NCI-H187 treated with DMSO at 0.1 percent for 48 hours (cell line): ENCODE measurements at regions not wholly inside any gene's neighbourhood (a gene's known extent, or its start where the extent isn't known, plus 50 kb on each side); places are given as distances from the start of the nearest gene placed in this dataset.

Experiments
- DNase-seq: peaks from one replicate; lab custom pipeline; 2025; lab: John Stamatoyannopoulos, UW

DNA sequence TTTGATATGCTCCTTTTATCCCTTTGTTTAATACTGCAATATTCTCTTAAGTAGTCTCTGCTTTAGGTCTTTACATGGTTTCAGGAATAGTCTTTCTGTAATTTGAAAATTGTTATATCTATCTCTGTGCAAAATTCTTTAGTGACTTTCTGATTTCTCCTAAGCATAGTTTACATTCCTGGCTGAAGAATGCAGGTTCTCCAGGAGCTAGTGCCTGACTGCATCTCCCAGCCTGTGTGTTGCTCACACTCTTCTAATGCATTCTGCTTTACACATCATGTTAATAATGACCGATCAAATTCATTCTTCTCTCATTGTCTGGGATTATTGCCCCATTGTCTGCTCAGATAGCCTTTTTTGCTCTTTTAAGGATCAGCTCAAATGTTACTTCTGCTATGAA is 1349.2 kb downstream of the DSC3 start:
- DNase-seq, result no peak

DNA sequence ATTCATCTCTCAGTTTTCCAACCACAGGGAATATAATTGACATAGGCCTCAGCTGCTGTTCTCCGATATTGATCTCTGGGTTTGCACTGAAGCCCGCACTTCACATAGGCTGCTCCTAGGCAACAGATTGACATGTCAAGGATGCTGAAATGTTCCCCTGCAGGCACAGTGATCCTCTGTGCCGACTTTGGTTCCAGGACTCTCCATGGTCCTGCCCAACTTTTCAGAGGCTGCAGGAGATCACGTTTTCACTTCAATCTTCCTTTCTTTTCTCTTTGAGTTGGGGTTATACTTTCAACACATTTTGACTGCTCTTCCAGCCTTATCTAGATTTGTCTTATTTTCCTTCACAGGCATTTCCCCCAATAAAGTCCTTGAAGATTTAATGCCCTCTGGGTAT is 1361.0 kb downstream of the DSC3 start:
- no peak for DNase-seq

DNA sequence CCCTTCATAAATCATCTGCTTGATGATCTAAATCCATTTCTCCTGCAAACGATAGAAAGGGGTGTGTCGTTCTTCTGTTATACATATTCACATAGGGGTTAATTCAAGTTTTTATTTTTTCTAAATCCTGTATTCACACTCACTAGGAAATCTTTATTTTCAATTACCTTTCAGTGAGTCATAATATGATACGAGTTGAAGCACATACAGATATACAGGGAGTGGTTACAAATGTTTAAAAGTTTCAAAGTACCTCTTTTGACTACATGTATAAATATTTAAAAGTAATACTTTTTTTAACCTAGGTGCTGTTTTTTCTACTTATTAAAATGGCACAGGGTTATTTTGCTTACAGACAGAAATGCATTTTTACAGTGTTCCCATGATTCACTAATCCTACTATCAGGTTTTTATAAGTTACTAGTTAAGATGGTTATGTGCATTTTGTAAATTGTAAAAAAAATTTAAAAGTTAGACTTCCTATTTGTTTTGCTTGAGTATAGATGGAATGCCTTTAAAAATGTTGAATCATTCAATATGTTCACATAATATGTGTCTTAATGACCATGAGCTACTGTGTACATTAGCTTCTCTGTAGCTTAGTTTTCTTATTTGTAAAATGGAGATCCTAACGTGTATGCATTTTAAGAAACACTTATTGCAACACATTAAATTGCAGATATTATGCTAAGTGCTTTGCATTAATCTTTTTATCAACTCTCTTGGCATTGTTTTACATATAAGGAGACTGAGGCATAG is 1378.1 kb downstream of the DSC3 start:
- no peak for DNase-seq

DNA sequence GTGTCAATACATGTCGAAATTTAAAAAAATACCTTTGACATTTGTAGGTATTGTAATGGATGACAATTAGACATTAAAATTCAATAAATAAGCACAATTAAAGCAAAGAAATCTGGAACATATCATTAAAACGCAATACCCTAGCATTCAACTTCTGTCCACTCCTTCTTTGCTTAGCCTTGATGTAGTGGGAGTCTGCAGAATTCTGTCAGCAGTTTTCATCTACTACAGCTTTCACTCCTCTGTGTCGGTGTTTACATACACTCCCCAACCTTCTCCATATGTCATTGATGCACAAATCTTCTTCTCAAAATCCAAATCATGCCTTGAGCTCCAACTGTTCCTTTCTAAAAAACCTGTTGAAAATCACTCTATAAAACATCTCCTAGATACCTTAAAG is 1380.6 kb downstream of the DSC3 start:
- DNase-seq, result no peak

DNA sequence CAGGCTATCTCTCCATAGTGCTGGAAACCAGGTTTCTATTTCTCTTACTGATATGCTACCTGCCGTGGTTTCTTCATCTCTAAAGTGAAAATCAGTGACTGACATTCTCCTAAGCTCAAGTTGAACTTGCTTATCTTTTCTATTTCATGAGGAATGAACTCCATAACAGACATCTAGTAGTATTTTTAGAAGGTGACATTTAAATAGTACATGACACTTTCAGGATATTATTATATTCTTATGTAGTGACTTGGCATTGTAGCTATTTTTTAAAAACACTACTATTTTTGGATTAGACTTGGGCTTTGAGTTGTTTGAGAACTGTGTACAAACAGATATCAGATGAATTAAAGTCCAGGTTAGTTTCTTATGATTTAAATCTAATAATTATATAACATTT is 1381.8 kb downstream of the DSC3 start:
- DNase-seq, result no peak

DNA sequence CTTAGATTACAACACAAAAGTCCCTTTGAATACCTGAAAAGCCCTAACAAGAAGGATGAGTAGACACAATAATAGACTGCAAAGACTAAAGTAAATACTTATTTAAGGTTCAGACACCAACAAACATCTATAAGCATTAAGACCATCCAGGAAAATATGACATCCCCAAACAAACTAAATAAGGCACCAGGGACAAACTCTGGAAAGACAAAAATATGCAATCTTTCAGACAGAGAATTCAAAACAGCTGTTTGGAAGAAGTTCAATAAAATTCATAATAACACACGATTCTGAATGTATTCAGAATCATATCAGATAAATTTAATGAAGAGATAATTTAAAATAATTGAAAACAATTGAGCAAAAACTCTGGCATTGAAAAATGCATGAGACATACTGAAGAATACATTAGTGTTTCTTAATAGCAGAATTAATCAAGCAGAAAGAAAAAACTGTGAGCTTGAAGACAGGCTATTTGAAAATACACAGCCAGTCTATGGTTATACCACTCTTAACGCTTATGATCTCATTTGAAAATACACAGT is 1388.8 kb downstream of the DSC3 start:
- DNase-seq, result no peak

DNA sequence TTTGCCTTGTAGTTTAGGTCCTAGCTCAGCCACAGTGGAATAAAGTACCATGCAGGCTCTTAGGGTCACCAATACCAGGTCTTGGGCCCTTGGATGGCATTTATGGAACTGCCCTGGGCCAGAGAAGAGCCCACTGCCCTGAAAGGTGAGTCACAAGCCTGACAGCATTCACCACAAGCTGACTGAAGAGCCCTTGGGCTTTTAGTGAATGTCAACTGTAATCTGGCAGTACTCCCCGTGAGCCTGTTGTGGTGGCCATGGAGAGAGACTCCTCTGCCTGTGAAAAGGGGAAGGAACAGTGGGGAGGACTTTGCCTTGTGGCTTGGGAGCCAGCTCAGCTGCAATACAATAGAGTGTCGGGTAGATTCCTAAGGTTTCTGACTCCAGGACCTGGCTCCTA is 1389.7 kb downstream of the DSC3 start:
- no peak for DNase-seq

DNA sequence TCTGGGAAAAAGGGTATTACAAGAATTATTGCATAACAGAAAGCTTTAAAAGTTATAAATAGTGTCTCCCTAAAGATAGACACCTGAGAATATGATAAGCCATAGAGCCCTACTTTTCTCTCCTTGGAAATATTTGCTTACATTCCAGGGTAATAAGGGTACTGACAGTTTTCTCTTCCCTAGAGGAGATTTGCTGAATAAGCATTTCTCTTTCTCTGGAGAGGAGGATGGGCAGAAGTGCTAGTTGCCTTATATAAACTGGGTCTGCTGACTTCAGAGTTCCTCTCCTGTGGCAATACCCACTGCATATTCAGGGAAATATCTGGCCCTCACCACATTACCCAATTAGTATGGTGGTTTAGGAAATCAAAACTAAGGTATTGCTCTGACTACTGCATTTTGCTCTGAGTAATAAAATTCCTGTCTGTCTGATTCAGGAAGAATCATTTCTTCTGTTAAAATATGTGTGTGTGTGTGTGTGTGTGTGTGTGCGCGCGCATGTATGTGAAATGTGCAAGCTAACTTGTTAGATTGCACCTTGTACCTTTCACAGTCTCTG is 1391.3 kb downstream of the DSC3 start:
- no peak for DNase-seq

DNA sequence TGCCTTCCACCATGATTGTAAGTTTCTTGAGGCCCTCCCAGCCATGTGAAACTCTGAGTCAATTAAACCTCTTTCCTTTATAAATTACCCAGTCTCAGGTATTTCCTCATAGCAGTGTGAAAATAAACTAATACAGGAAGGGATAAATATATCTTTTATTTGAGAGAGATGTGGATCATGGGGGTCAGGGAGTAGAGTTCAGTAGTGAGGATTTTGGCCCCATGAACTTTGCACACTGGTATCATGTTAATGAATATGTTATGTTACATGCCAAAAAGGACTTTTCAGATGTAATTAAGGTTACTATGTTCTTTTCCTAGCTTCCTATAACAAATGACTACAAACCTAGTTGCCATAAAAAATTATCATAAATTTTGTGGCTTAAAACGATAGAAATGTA is 1393.7 kb downstream of the DSC3 start:
- no peak for DNase-seq

DNA sequence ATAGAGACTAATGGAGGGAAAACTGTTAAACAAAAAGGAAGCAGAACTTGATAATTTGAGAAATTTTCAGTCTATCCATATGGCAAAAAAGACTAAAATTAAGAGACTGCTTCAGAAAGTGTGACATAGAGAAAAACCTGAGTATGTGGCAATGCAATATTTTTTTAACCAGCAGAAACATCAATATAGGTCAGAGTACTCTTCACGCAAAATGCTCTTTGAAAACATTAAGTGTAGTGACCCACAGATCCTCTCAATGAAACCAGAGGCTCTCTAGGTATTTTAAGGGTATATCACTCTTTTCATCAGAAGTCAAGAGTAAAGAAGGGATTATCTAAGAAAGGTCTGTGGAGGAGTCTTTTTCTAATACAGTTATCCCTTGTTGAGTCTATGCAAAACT is 1394.8 kb downstream of the DSC3 start:
- DNase-seq, result no peak

DNA sequence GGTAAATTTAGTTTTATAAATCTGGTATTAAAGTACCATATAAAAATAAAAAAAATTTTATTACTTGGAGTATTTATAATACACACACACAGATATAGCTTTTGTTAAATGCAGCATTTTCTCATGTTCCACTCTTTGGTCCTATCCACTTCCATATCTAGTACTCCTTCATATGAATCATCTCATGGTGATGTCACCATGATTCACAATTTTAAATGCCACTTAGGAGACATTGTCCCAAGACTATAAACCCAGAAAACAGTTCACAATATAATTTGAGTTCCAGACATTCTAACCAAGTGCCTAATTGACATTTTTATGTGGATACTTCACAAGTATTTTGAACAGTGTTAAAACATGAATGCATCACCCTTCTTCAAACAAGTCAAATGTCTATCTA is 1398.3 kb downstream of the DSC3 start:
- DNase-seq, result no peak

DNA sequence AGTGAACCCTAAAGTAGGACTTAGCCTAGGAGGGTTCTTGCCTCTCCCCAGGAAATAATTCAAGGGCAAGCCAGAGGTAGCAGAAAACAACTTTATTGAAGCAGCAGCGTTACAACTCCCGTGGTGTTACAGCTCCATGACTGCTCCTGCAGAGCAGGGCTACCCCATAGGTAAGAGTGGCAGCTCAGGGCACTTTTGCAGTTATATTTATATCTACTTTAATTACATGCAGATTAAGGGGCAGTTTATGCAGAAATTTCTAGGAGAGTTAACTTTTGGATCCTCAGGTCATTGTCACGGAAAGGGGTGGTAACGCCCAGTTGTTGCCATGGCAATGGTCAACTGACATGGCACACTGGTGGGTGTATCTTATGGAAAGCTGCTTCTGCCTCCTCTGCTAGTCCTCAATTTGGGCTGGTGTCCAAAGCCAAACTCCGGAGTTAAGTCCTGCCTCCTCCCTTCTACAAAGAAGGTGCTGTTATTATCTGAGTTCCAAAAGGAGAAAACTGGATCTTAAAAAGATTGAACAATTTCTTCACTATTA is 1413.0 kb downstream of the DSC3 start:
- no peak for DNase-seq

DNA sequence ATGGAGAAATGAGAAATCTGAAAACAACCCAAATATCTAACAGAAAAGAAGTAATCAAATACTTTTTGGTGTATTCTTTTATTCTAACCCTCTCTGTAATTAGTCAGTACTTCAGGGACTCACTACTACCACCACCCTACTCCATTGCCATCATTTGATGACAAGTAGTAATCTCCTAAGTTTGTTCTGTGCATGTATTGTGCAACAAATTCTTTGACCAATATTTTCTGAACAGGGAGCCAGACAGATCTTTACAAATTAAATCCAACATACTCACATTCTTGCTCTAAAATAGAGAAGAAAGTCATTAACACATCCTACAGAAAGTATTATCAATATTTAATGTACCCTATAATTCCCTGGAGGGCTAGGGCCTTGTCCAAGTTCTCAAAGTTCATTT is 1416.4 kb downstream of the DSC3 start:
- no peak for DNase-seq

DNA sequence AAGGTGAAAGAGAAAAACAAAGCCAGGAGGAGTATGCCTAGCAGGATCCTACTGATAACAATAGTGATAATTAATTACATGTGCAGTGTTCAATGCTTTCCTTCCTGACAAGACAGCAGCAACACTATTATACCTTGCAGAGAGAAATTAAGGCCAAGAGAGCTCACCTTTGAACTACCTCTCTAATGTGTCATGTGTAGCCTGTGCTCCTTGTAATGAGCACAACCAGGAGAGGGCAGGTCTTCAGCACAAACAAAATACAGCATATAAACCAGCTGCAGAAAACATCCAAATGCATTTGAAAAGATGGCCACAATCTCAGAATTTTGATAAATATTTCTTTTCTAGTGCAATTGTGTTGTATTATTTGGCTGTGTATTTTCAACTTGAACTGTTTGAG is 1425.7 kb downstream of the DSC3 start:
- no peak for DNase-seq

DNA sequence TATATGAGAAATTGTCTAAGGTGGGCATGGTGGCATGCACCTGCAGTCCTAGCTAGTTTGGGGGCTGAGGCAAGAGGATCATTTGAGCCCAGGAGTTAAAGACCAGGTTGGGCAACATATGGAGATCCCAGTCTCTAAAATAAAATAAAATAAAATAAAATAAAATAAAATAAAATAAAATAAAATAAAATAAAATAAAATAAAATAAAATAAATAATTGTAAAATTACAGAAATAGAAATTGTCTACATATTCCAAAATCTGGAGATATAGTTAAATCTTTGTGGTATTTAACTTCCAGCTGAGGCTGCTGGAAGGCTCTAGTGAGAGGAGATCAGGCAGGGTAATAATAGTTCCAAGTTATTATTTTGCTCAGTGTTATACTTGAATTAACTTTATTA is 1432.1 kb upstream of the CDH2 start:
- no peak for DNase-seq

DNA sequence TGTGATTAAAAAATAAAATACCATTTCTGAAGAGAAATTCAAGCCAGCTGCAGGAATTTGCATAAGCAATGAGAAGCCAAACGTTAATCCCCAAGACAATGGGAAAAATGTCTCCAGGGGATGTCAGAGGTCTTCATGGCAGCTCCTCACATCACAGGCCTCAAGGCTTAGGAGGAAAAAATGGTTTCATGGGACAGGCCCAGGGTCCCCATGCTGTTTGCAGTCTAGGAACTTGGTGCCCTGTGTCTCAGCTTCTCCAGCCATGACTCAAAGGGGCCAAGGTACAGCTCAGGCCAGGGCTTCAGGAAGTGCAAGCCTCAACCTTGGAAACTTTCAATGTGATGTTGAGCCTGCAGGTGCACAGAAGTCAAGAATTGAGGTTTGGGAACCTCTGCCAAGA is 1428.4 kb upstream of the CDH2 start:
- no peak for DNase-seq

DNA sequence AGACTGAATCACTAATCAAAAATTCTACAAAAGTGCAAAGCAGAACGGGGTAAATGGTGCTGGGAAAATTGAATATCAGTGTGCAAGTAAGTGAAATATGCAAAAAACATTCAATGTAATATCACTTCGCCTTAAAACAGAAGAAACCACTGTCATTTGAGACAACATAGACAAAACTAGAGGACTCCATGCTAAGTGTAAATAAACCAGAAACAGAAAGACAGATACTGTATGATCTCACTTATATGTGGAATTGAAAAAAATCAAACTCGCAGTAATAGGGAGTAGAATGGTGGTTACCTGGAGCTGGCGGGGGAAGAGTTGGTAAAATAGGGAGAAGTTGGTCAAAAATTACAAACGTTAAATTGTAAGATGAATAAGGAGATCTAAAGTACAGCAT is 1420.0 kb upstream of the CDH2 start:
- DNase-seq, result no peak

DNA sequence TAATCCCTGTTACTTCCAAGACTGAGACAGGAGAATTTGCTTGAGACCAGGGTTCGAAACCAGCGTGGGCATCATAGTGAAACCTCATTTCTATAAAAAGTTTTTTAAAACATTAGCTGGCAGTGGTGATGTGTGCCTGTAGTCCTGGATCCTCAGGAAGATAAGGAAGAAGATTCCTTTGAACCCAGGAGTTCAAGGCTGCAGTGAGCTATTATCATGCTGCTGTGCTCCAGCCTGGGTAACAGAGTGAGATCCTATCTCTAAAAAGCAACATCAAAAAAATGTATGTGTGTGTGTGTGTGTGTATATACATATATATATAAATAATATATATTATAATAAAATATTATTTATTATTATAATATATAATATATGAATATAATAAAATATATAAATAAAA is 1417.6 kb upstream of the CDH2 start:
- DNase-seq, result no peak

DNA sequence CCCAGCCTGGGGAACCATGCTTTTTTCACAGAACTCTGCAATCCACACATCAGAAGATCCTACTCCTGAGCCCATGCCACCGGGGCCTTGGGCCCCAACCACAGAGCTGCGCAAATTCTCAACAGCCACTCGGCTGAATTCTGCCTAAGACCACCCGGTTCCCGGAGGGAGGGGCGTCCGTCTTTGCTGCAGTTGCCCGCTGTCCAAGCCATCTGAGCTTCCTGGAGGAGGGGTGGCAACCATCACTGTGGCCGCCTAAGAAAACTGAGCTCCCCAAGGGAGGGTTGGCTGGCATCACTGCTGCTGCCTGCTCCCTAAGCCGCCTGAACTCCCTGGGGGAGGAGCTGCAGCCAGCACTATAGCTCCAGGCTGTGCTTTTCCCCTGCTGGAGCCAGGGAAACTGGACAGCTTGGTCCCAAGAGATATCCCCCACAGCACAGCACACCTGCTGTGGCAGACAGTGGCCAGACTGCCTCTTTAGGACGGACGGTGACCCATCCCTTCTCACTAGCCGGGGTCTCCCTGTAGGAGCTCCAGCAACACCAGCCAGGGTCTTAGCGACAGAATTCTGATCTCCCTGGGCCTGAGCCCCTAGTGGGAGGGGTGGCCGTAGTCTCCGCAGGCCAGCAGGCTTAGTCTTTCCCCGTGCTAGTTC is 1411.6 kb upstream of the CDH2 start:
- no peak for DNase-seq

DNA sequence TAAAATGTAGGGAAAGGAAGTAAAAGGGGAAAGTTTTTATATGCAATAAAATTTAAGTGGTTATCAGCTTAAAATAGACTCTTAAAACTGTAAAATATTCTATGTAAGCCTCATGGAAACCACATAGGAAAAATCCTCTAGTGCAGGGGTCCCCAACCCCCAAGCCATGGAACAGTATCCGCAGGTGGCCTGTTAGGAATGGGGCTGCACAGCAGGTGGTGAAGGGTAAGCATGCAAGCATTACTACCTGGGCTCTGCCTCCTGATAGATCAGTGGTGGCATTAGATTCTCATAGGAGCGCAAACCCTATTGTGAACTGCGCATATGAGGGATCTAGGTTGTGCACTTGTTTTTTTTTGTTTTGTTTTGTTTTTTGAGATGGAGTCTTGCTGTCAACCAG is 1409.3 kb upstream of the CDH2 start:
- DNase-seq, result no peak

DNA sequence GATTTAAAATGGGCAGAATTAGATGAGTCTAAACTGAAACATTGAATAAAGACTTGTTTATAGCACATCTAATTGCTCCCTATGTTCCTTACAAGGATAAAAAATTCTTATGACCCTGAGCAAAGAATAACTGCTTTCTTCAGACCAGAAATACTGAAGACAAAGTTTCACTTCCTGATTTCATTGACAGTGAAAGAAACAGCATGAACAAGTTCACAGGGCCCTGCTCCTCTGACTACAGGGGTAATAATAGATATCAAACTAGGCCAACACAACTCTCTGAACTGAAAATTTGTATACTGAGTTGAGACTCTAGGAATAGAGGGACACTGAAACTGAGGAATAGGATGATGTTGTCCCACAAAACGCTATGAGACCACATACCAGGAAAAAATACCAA is 1383.3 kb upstream of the CDH2 start:
- no peak for DNase-seq

DNA sequence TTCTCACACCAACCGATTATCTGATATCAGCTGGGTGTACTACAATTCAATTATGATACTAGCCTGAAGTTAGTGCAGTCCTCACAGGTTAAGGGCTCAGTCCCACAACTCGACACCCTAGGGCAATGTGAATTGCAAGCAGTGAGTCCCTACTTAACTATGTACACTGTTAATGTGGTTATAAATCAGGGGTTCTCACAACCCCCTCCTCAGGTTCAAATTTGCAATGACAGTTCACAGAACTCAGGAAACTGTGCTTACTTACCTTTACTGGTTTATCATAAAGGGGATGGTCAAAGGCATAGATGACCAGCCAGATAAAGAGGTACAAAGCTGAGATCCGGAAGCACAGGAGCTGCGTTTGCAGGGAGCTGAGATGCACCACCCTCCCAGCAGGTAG is 1379.1 kb upstream of the CDH2 start:
- no peak for DNase-seq

DNA sequence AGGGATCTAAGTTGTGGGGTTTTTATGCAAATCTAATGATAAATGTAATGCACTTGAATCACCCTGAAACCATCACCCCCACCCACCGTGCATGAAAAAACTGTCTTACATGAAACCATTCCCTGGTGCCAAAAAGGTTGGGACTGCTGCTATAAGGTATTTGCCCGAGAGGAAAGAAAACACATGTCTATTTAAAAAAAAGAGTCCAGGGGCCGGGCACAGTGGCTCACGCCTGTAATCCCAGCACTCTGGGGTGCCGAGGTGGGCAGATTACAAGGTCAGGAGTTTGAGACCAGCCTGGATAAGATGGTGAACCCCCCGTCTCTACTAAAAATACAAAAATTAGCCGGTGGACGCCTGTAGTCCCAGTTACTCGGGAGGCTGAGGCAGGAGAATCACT is 1372.8 kb upstream of the CDH2 start:
- no peak for DNase-seq
